A549 (cell line): ENCODE measurements at regions not wholly inside any gene's neighbourhood (a gene's known extent, or its start where the extent isn't known, plus 50 kb on each side); places are given as distances from the start of the nearest gene placed in this dataset.

Experiments used
- ATAC-seq, 2 experiments: fragments of 200-7000 bp in 1 of 2; fragments of >200 bp in 1 of 2; cut with Nextera tagmentation in 1 of 2; cut with Tn5 transposase in 1 of 2; 3 replicates each; pipeline versions ENCODE4 v1.8.0 to v1.9.1; 2018 to 2020; ENCODE audit warnings: mild to moderate bottlenecking in 1 of 2, moderate library complexity in 1 of 2
- CTCF ChIA-PET: fragments of 300-600 bp; sonication (Branson Sonifier 250); formaldehyde crosslinking; extraction: SDS; loops from one replicate; lab custom pipeline; 2021; ENCODE audit warnings: antibody characterized with exemption, inconsistent platforms; lab: Yijun Ruan, JAX
- POLR2A ChIA-PET: fragments of 350-600 bp; formaldehyde crosslinking; extraction: SDS; loops from one replicate; lab custom pipeline; 2021; ENCODE audit warnings: antibody characterized with exemption, inconsistent platforms; lab: Yijun Ruan, JAX
- DNase-seq, 2 experiments: peaks; one replicate each; pipeline versions ENCODE4 v3.0.0 to v3.0.0-alpha.2; 2011 to 2016; ENCODE audit warnings: low read depth in 1 of 2, low spot score in 1 of 2
- FAIRE-seq: peaks from 2 replicates; lab custom pipeline; 2011; peaks lifted over from hg19 to GRCh38; lab: Jason Lieb, UNC
- H3K27ac ChIP-seq, 2 experiments: fragments of >200 bp; sonication (Bioruptor Twin); formaldehyde crosslinking; 3 replicates each; pipeline ENCODE4 v1.5.1; 2016 to 2017
- H3K4me1 ChIP-seq: fragments of >200 bp; sonication (Bioruptor Twin); formaldehyde crosslinking; 3 replicates; pipeline ENCODE4 v1.6.1; 2016
- H3K4me2 ChIP-seq: fragments of >200 bp; sonication (Bioruptor Twin); formaldehyde crosslinking; 3 replicates; pipeline ENCODE4 v1.6.1; 2016
- H3K4me3 ChIP-seq: fragments of >200 bp; sonication (Bioruptor Twin); formaldehyde crosslinking; 3 replicates; pipeline ENCODE4 v1.5.1; 2016
- H3K9me3 ChIP-seq: fragments of >200 bp; sonication (Bioruptor Twin); formaldehyde crosslinking; 3 replicates; pipeline ENCODE4 v1.6.1; 2016
- BCL3 ChIP-seq: fragments of >200 bp; sonication (Bioruptor Twin); formaldehyde crosslinking; IDR thresholded peaks from 3 replicates; pipeline ENCODE4 v1.6.1; 2016
- CBX2 ChIP-seq: fragments of 200-600 bp; sonication (generic); IDR thresholded peaks from 2 replicates; pipeline ENCODE4 v1.6.1; 2016; ENCODE audit warnings: low read depth, mild to moderate bottlenecking, borderline replicate concordance
- CBX8 ChIP-seq: fragments of 200-600 bp; sonication (generic); IDR thresholded peaks from 2 replicates; pipeline ENCODE4 v1.6.1; 2016
- CEBPB ChIP-seq, 2 experiments: fragments of >200 bp in 1 of 2; sonication (Bioruptor Twin) in 1 of 2; formaldehyde crosslinking in 1 of 2; IDR thresholded peaks; 2 replicates each; pipeline ENCODE4 v1.6.1; 2012 to 2016
- CHD2 ChIP-seq: fragments of 150-350 bp; IDR thresholded peaks from 2 replicates; pipeline ENCODE4 v1.6.1; 2014; ENCODE audit warnings: low read length; ENCODE audit not compliant: partially characterized antibody
- E2F6 ChIP-seq: IDR thresholded peaks from 2 replicates; pipeline ENCODE4 v1.6.1; 2012; ENCODE audit warnings: low read depth, borderline replicate concordance
- ESRRA ChIP-seq: fragments of 150-350 bp; IDR thresholded peaks from 2 replicates; pipeline ENCODE4 v1.6.1; 2014; ENCODE audit warnings: mild to moderate bottlenecking, low read length, borderline replicate concordance
- FOSB ChIP-seq: fragments of 250-450 bp; sonication (Bioruptor Pico); IDR thresholded peaks from 2 replicates; pipeline ENCODE4 v1.5.0; 2020; ENCODE audit warnings: mild to moderate bottlenecking, moderate library complexity
- FOXS1 ChIP-seq: fragments of 250-450 bp; sonication (Bioruptor Pico); IDR thresholded peaks from 2 replicates; pipeline ENCODE4 v1.5.0; 2020; ENCODE audit warnings: mild to moderate bottlenecking, moderate library complexity
- HDAC2 ChIP-seq: fragments of 200-600 bp; sonication (generic); IDR thresholded peaks from 2 replicates; pipeline ENCODE4 v1.6.1; 2016
- HOXB13 ChIP-seq: fragments of 250-450 bp; sonication (Bioruptor Pico); IDR thresholded peaks from 2 replicates; pipeline ENCODE4 v1.5.0; 2020; ENCODE audit warnings: low read depth, mild to moderate bottlenecking, moderate library complexity
- JUN ChIP-seq, 2 experiments: fragments of >200 bp; sonication (Bioruptor Twin); formaldehyde crosslinking; IDR thresholded peaks; 2 replicates in 1 of 2; 3 replicates in 1 of 2; pipeline ENCODE4 v1.6.1; 2016 to 2017
- MAZ ChIP-seq: fragments of 150-350 bp; IDR thresholded peaks from 2 replicates; pipeline ENCODE4 v1.6.1; 2014; ENCODE audit warnings: antibody characterized with exemption, low read depth, low read length, borderline replicate concordance
- NPAS2 ChIP-seq: fragments of 250-450 bp; sonication (Bioruptor Pico); IDR thresholded peaks from 2 replicates; pipeline ENCODE4 v1.8.0; 2022; ENCODE audit warnings: mild to moderate bottlenecking, moderate library complexity, borderline replicate concordance
- PHF8 ChIP-seq: fragments of 200-600 bp; sonication (generic); IDR thresholded peaks from 2 replicates; pipeline ENCODE4 v1.6.1; 2016; ENCODE audit warnings: low read depth, mild to moderate bottlenecking, antibody characterized with exemption, moderate library complexity, borderline replicate concordance
- REST ChIP-seq: fragments of 200-600 bp; sonication (generic); IDR thresholded peaks from 2 replicates; pipeline ENCODE4 v1.6.1; 2016; ENCODE audit warnings: antibody characterized with exemption, mild to moderate bottlenecking, moderate library complexity
- RFX5 ChIP-seq: fragments of 450-650 bp; IDR thresholded peaks from 2 replicates; pipeline ENCODE4 v1.7.1; 2014; ENCODE audit warnings: antibody characterized with exemption, mild to moderate bottlenecking, moderate library complexity
- TFCP2L1 ChIP-seq: fragments of 250-450 bp; sonication (Bioruptor Pico); IDR thresholded peaks from 2 replicates; pipeline ENCODE4 v1.5.0; 2021; ENCODE audit warnings: mild to moderate bottlenecking
- USF2 ChIP-seq: fragments of 450-650 bp; IDR thresholded peaks from 2 replicates; pipeline ENCODE4 v1.6.1; 2014; ENCODE audit warnings: antibody characterized with exemption
- WGBS: methylation state at CpG from one replicate; pipeline ENCODE4 v1.1.6; 2017; ENCODE audit errors: missing lambda C conversion rate; 5-methylcytosine and 5-hydroxymethylcytosine counted together

- DNase-seq = no peak
- no peak overlapping the region for H3K4me3 ChIP-seq
- ChIA-PET POLR2A (no interaction called here), CTCF (no interaction called here)
- H3K4me1 ChIP-seq = no peaks in the 10 kb centered on the region
- FAIRE-seq = no peak
- TF ChIP-seq REST = no peak
- TF ChIP-seq MAZ = no peak
- no peak for TF ChIP-seq TFCP2L1 (CRISPR knock-in tag)
- no peak for TF ChIP-seq BCL3
- TF ChIP-seq USF2 = no peak
- no peak for TF ChIP-seq CHD2
- no peak for TF ChIP-seq ESRRA
- no peak overlapping the region for H3K27ac ChIP-seq
- H3K4me2 ChIP-seq = no peak overlapping the region
- H3K9me3 ChIP-seq = no peaks in the 10 kb centered on the region
- ATAC-seq = no peak
These were observed 504.3 kb upstream of the PCDH15 start for GRCh38 chr10:55305285-55305684.

DNA sequence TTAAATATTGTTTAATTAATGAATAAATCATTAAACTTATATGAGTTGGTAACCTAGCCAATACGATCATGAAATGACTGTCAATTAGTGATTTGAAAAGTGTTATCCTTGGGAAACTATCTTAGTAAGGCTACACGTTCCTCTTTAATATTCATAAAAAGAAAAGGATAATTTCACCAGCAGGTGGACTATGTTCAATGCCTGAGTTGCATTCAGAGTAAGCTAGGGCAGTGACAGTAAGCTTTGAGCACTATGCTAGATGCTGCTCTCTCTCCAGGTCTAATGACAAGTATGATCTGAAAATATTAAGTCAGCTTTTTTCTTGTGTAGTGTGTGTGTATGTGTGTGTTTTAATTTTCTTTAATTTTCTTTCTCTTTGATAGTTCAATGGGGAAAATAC, 486.3 kb upstream of the PCDH15 start:
- DNase-seq (no peak), FAIRE-seq (no peak), ATAC-seq (no peak)
- Histone ChIP-seq H3K4me2 (no peak overlapping the region), H3K4me1 (no peaks in the 10 kb centered on the region), H3K4me3 (no peak overlapping the region), H3K27ac (no peak overlapping the region), H3K9me3 (no peaks in the 10 kb centered on the region)
- WGBS = 0% methylated on average over 2 of the region's 2 CpGs
- POLR2A ChIA-PET = no interaction called here
- no peak for TF ChIP-seq FOXS1 (CRISPR knock-in tag)
- TF ChIP-seq CBX2 = no peak
- no peak for TF ChIP-seq FOSB (CRISPR knock-in tag)
- no peak for TF ChIP-seq HDAC2
- no peak for TF ChIP-seq RFX5
- TF ChIP-seq REST = no peak
- TF ChIP-seq JUN (IDR thresholded peaks at IDR 0.05) = no peak
- no peak for TF ChIP-seq MAZ
- no peak for TF ChIP-seq CHD2
- TF ChIP-seq PHF8 = no peak
- TF ChIP-seq NPAS2 (CRISPR knock-in tag) = no peak
- no peak for TF ChIP-seq E2F6
- TF ChIP-seq CBX8 = no peak
- TF ChIP-seq HOXB13 = no peak
- no peak for TF ChIP-seq CEBPB (IDR thresholded peaks at IDR 0.05)
- CTCF ChIA-PET = no interaction called here
